ENCODE measurements at regions not wholly inside any gene's neighbourhood (a gene's known extent, or its start where the extent isn't known, plus 50 kb on each side); places are given as distances from the start of the nearest gene placed in this dataset.

DNA sequence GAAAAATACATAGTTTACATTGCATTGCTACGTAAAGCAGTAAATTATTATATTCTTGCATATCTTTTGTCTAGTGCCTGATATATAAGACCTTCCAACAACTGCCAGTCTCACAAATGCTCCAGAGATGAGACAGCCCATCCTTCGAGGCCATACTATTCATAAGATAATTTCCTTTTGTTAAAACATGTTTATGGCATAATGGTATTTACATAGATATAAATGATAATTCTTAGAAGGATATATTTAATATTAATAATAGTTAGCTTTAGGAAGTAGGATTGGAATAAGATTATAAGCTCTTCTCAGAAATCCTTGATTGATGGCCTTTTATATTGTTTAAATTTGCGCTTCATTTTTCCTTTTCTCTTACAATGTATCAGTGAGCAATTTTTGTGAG is 1410.1 kb upstream of the MIR17HG start:
- DNase-seq = no peak

DNA sequence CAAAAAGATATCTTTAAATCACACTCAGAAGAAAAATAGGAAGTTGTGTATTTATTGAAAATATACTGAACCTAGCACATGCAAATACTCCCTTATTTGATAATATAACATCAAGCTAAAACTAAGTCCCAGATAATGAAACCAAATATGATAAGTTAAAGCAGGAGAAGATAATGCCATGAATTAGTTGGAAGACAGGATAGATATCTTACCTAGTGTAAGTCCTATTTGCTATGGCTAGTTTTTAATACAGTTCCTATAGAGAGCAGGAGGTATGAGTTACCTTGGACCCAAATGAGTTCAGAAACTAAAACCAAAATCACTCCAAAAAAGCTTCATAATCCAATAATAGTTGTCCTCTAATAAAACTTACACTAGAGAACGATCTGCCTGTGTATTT is 1407.1 kb upstream of the MIR17HG start:
- no peak for DNase-seq

DNA sequence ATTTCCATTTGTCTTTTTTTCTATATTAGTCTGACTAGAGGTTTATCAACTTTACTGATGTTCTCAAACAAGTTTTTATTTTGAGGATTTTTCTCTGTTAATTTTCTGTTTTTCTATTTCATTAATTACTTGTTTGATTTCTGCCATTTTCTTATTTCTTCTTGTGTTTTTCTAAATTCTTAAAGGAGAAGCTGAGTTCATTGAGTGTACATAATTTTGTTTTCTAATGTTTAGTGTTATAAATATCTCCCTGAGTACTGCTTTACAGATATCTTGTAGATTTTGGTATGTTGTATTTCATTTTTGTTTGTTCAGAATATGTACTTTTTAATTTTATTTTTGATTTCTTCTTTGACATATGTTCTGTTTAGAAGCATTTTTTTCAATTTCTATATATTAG is 1404.3 kb upstream of the MIR17HG start:
- no peak for DNase-seq

DNA sequence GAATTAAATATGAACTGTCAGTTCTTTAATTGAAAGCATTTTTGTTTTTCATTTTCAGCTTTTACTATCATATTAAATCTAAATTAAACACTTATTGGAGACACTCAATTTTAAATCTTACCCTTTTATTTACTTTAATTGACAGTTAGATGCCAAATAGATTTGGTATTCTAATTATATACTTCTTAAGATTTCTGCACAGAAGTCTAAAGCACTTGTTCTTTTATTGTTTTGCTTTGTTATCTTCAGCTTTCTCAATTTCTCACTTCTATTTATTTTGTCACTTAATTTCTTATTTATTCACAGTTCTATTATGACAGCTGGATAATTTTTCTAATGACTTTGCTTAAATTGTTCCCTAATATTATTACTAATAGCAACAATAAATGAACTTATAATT is 1397.3 kb upstream of the MIR17HG start:
- DNase-seq = no peak

DNA sequence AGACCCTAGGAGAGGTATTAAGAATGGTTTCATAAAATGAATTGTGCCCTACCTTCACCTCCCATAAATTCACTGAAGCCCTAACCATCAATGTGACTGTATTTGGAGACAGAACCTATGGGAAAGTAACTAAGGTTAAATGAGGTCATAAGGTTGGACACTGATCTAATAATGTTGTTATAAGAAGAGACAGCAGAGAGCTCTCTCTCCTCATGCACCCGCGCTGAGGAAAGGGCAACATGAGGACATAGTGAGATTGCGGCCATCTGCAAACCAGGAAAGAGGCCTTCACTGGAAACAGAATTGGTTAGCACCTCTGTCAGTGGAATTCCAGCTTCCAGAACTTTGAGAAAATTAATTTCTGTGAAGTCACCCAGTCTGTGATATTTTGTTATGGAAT is 1396.1 kb upstream of the MIR17HG start:
- no peak for DNase-seq

DNA sequence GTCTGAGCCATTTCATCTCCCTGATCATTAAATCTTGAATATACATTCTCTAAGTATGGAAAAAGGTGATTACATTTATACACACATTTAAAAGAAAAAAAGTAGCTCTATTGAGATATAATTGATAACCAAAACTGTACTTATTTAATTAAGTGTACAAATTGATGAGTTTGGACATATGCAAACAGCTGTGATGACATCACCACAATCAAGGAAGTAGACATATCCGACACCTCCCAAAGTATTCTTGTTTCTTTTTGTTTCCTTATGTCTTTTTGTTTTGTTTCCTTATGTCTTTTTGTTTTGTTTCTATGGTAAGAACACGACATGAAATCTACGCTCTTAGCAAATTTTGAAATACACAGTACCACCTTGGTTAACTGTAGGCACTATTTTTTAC is 1393.9 kb upstream of the MIR17HG start:
- no peak for DNase-seq

DNA sequence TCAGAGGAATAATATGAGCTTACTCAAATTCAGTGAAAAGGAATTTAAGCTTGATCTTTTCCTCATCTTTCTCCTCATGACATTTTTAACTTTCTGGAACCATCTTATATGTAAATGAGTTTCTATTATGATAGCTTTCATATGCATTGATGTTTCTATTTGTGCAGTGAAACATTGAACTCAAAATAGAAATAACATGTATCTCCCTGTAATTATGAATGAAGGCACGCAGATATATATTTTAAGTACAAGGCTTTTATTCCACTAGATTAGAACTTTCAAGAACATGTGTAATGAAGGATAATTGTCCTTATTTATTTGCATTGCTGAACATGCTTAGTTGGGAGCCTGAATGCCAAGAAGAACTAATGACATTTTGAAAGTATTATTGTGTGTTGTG is 1391.7 kb upstream of the MIR17HG start:
- DNase-seq = no peak

DNA sequence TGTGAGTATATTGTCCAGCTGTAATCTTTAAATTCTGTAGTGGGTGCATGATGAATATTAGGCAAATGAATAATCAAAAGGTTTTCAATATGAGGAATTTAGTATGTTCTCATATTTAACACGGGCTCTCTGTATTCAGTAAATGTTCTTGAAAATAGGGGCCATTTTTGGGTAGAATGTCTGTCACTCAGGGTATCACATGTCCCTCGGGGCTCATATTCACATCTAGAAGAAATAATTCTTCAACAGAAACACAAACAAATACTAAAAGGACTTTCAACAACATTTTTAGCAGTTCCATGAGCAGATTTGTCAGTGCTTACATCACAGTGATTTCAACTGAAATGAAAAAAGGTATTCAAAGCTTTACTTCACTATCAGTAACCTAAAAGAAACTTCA is 1388.4 kb upstream of the MIR17HG start:
- no peak for DNase-seq

DNA sequence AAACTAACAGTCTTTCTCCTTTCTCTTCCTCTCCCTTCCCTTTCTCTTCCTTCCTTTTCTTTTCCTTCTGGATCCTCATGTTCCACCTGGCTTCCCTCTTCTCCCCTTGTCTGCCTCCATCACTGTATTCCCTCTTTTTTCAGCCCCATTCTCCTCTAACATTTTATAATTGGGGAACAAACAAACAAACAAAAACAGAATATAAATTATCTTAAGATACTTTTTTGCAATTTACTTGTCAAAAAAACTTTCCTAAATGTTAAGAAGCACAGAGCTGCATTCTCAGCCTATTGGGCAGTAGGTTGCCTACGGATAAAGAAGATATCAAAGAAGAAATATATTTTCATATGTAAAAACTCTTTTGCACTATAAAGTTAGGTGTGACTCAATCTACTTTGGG is 1382.2 kb upstream of the MIR17HG start:
- DNase-seq = no peak

DNA sequence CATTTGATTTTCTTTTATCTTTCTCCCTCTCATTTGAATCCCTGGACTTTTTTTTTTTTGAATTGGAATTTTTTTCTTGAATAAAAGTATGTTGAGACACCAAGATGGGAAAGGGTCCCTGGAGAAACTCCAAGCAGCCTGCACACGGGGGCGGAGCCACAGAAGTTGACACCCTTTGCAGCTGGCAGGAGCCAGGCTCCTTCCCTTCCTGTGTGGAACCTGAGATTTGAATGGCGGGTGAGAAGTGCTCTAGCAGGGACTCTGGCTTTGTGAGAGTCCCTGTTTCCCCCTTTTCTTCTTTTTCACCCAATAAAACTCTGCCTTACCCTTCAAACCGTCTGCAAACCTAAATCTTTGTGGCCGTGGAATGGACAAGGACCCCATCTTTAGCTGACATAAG is 1381.0 kb upstream of the MIR17HG start:
- DNase-seq = no peak

DNA sequence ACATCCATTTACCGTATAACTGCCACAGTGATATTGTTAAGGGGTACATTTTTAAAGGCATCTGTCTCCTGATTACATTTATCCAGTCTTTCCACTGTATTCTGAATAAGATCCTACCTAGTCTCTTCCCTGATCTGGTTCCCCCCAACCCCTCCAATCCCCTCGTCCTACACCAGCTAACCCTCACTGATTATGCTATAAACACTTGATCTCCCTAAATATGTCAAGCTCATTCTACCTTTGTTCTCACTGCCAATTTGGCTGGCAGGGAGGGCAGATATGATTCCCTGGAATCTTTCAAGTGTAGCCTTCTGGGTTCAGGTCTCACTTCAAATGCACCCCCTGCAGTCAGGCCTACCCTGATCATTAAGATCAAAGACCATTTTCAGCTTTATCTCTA is 1379.8 kb upstream of the MIR17HG start:
- DNase-seq = no peak

DNA sequence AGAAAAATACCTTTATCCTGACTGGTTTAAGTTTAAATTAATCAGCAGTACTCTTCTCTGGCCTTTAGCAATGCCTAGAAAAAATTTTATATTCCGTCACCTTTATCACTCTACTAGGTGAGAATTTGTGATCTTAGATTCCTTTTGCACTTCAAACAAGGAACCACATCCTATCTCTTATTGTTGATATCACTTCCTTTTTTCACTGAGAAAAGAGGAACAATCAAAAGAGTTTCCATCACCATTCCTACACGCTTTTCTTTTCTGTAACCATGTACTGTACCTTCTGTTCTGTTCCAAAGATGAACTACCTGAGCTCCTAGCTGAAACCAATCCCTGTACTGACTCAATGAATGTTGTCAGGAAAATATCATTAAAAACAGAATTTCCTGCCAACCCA is 1379.0 kb upstream of the MIR17HG start:
- no peak for DNase-seq

DNA sequence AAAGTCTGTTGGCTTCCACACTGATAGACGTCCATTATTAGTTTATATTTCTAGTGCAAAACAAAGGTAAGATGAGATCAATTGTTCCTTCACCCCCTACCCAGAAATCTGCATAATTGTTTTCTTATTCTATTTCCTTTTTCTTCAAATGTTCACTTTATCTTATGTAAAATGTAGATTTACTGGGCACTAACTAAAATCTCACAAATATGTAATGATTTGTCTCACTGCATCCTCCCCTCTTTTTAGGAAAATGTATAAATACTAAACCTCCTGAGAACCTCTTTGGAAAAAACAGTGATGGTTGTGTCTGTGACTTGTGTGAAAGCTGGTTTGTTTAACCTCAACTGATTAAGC is 1377.2 kb upstream of the MIR17HG start:
- DNase-seq = no peak

DNA sequence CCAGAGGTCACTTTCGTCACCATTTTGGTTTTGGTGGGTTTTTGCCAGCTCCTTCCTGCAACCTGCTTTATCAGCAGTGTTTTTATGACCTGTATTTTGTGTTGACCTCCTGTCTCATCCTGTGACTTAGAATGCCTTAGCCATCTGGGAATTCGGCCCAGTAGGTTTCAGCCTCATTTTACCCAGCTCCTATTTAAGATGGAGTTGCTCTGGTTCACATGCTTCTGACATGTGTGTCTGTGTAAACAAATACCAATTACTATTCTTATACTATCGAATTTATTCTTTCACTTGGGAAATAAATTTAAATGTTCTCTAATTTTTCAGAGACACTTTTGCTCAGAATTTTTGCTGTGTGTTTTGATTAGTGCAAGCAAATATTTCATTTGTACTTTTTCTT is 1370.3 kb upstream of the MIR17HG start:
- DNase-seq = no peak

DNA sequence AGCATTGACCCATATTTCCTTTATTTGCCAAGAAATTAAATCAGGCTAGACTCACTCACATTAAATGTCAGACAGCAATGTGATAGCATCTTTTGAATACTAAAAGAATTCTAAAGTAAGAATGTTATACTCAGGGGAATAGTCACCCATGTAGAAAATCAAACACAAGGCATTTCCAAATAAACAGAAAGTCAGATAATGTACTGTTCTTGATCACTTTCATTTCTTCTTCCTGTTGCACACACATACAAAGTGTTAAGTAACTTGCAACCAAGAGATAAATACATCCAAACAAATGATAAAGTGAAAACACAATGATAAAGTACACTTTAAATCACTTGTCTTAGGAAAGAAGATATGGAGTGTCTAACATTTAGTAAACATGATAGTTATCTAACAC is 1366.6 kb upstream of the MIR17HG start:
- DNase-seq = no peak

DNA sequence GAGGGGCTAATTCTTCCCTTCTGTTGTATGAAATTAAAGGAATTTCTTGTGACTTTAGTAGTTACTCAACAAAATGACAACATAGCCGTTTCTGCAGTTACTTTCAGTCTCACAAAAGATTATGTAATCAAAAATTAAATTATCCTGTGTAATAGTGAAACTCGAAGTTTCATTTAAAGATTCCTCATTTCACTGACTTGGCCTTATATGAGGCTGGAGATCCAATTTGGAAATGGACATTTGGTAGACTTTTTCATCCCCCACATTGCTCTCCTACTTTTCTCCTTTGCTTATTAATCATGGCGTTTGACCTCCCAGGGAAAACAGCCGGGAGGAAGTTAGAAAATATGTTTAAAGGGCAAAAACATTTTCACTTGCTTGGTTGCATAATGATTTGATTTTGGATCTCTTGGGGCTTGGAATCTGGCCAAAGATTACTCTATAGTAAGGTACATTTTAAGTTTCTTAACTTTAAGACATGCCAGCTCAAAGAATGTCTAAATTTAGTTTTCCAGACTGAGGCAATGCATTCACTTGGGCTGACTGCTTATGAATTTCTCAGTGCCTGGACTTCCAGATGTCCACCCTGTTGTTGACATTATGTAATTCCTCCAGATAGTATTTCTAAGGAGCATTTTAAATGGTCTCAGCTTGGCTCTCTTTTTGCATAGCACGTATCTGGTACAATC is 1364.9 kb upstream of the MIR17HG start:
- DNase-seq = no peak

DNA sequence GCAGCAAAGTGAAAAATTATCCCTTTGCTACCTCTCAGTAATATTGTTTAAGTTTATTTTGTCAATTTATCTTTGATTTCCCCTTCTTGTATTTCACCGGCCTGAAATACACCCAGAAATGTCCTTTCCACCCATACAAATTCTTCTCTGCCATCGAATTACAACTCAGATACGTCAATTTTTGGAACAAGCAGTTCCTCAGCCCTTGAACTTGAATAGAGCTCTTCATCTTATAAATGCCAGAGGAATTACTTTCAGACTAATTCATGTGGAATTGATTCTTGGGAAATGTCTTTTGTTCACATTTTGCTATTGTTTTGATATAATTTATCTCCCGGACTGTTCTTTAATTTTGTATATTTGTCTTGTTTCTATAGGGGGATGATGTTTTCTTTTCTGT is 1359.3 kb upstream of the MIR17HG start:
- no peak for DNase-seq

DNA sequence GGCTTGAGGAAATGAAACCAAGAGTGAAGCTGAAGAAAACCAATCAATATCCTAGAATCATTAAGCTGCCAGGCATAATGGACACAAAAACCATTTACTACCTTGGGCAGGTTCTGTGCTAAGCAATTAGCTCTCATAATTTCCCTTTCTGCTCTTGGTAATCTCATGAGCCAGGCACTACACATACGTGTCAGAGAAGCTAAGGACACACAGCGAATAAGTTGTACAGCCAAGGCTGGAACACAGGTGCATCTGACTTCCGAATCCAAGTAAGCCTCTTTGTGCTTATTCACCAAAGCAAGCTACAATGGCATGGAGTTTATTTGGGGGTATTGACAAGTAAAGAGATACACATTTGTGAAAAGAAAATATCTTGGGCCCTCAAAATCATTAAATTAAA is 1343.9 kb upstream of the MIR17HG start:
- DNase-seq = no peak

DNA sequence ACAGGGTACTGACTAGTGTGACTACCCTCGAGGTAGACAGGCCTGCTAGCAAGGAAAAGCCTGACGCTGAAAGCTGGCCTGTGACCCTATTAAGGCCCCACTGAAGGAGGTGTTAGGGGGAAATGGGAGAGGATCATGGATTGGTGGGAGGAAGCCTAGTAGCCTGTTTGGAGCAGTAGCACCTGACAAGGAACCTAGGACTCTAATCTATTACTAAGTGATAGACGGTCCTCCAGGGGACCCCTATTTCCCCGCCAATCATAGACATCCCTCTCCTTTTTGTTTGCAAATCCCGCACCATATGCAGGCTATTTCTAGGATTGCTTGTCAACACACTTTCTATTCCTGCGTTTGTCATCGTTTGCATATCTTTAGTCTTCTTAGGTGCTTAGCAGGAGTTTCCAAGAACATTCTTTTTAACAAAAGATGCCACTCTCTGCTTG is 1338.8 kb upstream of the MIR17HG start:
- no peak for DNase-seq

DNA sequence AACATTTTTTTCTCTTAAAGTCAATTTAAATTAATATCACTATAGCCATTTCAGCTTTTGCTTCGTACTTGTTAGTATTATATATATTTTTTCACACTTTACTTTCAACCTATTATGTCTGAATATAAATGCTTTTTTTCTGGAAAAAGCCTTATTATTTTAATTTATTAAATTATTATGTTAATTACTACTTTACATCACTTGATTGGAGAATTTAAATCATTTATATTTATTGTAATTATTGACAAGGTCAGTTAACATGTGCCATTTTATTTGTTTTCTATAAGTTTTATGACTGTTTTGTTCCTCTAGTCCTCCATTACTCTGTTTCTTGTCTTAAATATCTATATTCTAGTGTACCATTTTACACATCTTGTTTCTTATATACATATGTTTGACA is 1333.4 kb upstream of the MIR17HG start:
- no peak for DNase-seq

DNA sequence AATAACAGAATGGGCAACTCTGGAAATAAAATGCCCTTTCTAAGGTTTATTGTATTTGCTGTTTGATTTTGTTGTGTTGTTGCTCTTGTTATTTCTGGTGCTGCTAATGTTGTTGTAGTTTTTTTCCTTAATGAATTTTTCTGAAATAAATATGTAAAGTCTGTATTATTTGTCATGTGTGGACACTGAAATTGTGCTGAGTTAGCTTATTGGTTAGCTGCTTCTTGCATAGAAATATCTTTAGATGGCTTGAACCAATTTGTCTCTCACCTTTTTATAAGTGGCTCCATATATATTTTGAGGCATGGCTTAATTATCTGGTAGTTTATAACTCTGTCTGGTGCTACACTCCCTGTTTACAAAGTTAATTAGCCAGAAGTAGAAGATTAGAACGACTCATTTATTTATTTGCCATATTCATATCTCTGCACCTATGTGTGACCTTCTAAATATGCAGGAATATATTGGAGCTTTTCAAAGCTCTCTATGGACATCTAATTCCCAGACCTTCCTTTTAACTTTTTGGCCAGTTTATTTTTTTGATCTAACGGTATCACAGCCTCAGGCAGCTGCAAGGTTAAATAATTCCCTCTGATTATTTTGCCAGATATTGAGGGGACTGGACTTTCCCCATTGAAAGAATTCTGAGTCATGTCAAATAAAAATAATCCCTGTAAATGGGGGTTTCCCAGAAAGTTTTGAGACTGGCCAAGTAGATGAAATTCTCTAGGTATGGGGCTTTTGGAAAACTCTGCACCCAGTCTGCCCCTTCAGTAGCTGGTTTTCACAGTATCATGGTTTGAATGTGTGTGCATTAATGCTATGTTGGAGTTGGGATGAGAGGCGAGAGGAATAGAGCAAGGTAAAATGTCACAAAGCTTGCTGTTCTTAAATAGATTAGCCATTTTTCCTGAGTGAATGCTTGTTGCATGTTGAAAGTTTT is 1331.7 kb upstream of the MIR17HG start:
- no peak for DNase-seq

DNA sequence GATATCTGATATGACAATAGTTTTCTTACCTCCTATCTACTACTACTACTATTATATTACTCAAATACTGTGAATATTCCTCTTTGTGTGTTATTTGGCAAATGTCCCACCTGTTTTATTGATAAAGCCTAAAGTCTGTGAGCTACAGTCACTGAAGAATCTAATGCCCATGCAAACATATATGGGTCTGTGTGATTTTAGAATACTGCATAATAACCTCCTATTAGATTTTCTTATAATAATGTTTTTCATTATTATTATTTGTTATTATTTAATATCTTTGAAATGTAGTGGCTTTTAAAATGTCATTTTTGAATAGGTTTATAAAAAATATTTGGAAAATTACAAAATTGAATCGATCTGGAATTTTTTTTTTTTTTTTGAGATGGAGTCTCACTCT is 1330.8 kb upstream of the MIR17HG start:
- no peak for DNase-seq

DNA sequence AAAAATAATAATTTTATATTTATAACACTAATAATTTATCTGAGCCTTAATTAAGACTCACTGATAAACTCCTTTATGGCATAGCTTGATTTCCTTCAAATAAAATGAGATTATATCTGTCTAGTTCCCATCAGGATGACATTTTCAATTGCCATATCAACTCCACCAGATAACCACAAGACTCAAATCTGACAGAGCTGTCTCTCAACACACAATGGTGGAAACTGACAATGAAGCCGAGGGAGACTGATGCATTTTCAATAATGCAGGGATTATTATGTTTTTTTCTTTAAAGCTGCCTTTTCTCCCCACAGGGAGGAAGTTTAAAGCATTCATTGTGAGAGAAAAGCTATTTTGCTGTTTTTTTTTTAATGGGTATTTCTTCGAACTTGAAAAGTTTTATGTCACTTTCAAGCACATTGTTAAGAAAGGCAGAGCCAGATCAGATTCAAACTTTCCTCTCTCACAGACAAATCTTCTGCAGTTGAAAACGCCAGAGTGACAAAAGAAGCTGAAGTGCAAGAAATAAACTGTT is 1326.9 kb upstream of the MIR17HG start:
- no peak for DNase-seq

DNA sequence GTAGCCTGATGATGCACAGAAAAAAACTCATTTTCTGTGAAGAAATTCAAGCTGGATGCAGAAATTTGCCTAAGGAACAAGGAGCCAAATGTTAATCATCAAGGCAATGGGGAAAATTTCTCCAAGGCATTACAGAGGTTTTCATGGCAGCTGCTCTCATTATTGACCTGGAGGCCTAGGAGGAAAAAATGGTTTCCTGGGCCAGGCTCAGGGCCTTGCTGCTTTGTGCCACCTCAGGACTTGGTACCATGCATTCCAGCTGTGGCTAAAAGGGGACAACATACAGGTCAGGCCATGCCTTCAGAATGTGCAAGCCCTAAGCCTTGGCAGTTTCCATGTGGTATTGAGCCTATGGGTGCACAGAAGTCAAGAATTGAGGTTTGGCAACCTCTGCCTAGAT is 1320.1 kb upstream of the MIR17HG start:
- DNase-seq = no peak

All from cerebellar nuclear complex (tissue), 1 donor.